Left lung (tissue), 4 donors: ENCODE measurements at regions not wholly inside any gene's neighbourhood (a gene's known extent, or its start where the extent isn't known, plus 50 kb on each side); places are given as distances from the start of the nearest gene placed in this dataset.

Experiments
- ATAC-seq: fragments of 200-7000 bp; cut with Tn5 transposase; one replicate; pipeline ENCODE4 v1.9.1; 2020; ENCODE audit warnings: moderate library complexity
- DNase-seq, 4 donors: peaks; one replicate each; pipeline ENCODE4 v3.0.0-alpha.2; 2013 to 2020
- H3K27ac ChIP-seq, 2 donors: fragments of 200-600 bp; sonication (generic) in 1 of 2; one replicate each; pipeline versions ENCODE4 v1.5.0 to v1.8.0; 2020 to 2021
- H3K27me3 ChIP-seq, 2 donors: fragments of 200-600 bp; sonication (generic) in 1 of 2; one replicate each; pipeline versions ENCODE4 v1.5.0 to v1.8.0; 2020 to 2021
- H3K36me3 ChIP-seq, 2 donors: fragments of 200-600 bp; sonication (generic) in 1 of 2; one replicate each; pipeline versions ENCODE4 v1.5.0 to v1.8.0; 2020 to 2021
- H3K4me1 ChIP-seq, 2 donors: fragments of 200-600 bp; one replicate each; pipeline ENCODE4 v1.8.0; 2021
- H3K4me3 ChIP-seq, 2 donors: fragments of 200-600 bp; sonication (generic) in 1 of 2; one replicate each; pipeline versions ENCODE4 v1.5.0 to v1.8.0; 2020 to 2021; ENCODE audit warnings: mild to moderate bottlenecking in 1 of 2
- H3K9me3 ChIP-seq, 2 donors: fragments of 200-600 bp; sonication (generic) in 1 of 2; one replicate each; pipeline versions ENCODE4 v1.5.0 to v1.8.0; 2020 to 2021
- CTCF ChIP-seq, 2 donors: fragments of 200-600 bp; sonication (generic) in 1 of 2; IDR thresholded peaks; one replicate each; pipeline versions ENCODE4 v1.5.0 to v1.8.0; 2021; ENCODE audit warnings: antibody characterized with exemption in 2 of 2
- intact Hi-C, 2 donors: fragments of 100-400 bp; cut with DNase I; formaldehyde crosslinking; loops; one replicate each; pipeline versions ENCODE4 v1.11.2 to v1.14.2; 2022
- donor health status: DM: no; HTN: yes; CAD: no.
- donor health status: DM: no; HTN: no; CAD: no.

DNA sequence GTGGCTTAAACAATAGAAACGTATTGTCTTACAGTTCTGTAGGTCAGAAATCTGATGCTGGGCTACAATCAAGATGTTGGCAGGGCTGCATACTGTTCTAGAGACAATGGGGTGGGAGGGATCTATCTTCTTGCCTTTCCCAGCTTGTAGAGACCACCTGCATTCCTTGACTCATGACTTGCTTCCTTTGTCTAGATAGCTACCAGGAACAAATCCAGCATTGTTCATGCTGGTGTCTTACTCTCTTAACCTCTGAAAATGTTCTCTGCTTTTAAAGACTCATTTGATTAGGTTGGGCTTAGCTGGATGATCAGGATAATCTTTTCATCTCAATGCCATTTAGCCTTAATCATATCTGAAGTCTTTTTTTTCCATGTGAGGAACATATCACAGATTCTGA is 169.0 kb downstream of the ZNF330 start:
- no peak for ATAC-seq

DNA sequence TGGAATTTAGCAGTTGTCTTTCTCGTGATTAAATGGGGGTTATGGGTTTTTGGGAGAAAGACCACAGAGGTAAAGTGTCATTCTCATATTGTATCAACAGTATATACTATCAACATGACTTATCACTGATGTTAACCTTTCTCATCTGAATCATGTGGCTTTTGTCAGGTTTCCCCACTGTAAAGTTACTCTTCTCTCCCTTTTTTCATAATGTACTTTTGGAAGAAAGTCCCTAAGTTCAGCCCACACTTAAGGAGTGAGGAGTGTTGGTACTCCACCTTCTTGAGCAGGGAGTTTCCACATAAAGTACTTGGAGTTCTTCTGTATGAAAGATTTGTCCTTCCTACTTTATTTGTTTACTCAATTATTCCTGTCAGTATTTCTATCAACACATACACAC is 169.9 kb downstream of the ZNF330 start:
- ATAC-seq (peak; percentile 76), DNase-seq (no peak)
- Histone ChIP-seq H3K4me3 (no peak overlapping the region), H3K27me3 (no peaks in the 10 kb centered on the region), H3K9me3 (no peaks in the 10 kb centered on the region), H3K27ac (no peak overlapping the region), H3K4me1 (no peaks in the 10 kb centered on the region), H3K36me3 (no peaks in the 10 kb centered on the region)
- no peak for TF ChIP-seq CTCF (IDR thresholded peaks at IDR 0.05)
- intact Hi-C loops, result no loop called here

More for the DNA sequence above, 169.0 kb downstream of the ZNF330 start:
- no peaks in the 10 kb centered on the region for H3K27me3 ChIP-seq
- intact Hi-C loops, result no loop called here
- no peaks in the 10 kb centered on the region for H3K4me1 ChIP-seq
- H3K36me3 ChIP-seq, result no peaks in the 10 kb centered on the region
- DNase-seq, result no peak
- TF ChIP-seq CTCF (IDR thresholded peaks at IDR 0.05), result no peak
- H3K9me3 ChIP-seq, result no peaks in the 10 kb centered on the region
- no peak overlapping the region for H3K27ac ChIP-seq
- H3K4me3 ChIP-seq, result no peak overlapping the region

- Histone ChIP-seq H3K36me3 (no peaks in the 10 kb centered on the region), H3K4me3 (no peak overlapping the region), H3K27ac (no peak overlapping the region), H3K27me3 (no peaks in the 10 kb centered on the region), H3K9me3 (no peaks in the 10 kb centered on the region), H3K4me1 (no peaks in the 10 kb centered on the region)
- intact Hi-C loops, result no loop called here
- no peak for TF ChIP-seq CTCF (IDR thresholded peaks at IDR 0.05)
- ATAC-seq (no peak), DNase-seq (no peak)
Observed at GRCh38 chr4:141391293-141391692, 170.6 kb downstream of the ZNF330 start.

DNA sequence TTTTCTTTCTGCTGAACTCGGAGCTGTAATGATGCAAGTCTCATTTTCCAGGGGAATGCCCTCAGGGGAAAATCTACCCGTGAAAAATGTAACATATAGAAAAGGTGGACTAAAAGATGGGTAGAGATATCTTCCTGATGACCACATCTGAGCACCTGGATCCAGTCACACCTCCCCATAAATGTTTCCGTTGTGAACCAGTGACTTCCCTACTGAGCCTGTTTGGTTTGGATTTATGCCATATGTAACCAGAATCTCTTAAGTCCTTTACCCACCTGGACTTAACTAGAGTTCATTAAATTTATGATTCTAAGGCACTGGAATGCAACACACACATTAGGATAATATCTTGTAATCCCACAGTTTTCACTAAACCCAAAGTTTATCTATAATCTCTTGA is 171.1 kb downstream of the ZNF330 start:
- Histone ChIP-seq H3K4me1 (no peaks in the 10 kb centered on the region), H3K4me3 (no peak overlapping the region), H3K9me3 (no peaks in the 10 kb centered on the region), H3K27me3 (no peaks in the 10 kb centered on the region), H3K36me3 (no peaks in the 10 kb centered on the region), H3K27ac (no peak overlapping the region)
- DNase-seq, result no peak
- intact Hi-C loops, result no loop called here
- ATAC-seq, result peak; percentile 60
- TF ChIP-seq CTCF (IDR thresholded peaks at IDR 0.05), result no peak

DNA sequence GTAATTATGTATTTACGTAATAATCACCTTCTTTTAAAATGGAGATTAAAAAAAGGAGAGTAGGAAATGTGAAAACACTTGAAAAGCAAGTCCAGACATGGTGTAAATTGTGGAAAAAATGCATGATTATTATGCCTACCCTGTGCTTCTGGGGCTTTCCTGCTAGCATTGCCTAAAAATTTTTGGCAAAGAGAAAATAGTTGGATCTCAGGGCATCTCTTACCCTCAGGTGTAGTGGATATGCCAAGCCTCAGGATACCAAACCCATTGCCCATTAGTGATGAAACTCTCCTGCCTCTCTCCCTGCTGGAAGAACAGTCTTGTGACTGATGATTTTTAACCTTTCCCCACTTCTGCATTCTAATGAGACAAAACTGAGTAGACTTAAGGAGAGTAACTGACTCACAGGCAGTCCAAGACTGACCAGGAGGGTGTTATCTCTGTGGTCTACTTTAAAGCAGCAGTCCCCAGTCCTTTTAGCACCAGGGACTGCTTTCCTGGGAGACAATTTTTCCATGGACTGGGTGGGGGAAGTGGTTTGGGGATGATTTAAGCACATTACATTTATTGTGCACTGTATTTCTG is 174.6 kb downstream of the ZNF330 start:
- no peak for DNase-seq
- Histone ChIP-seq H3K27ac (no peak overlapping the region), H3K27me3 (no peaks in the 10 kb centered on the region), H3K4me1 (no peaks in the 10 kb centered on the region), H3K36me3 (no peaks in the 10 kb centered on the region), H3K4me3 (no peak overlapping the region), H3K9me3 (peaks cover 0 to 3% of the 10 kb centered on the region in 2 donors)
- ATAC-seq, result no peak
- intact Hi-C loops, result no loop called here
- TF ChIP-seq CTCF (IDR thresholded peaks at IDR 0.05), result no peak
